Upper lobe of right lung (tissue), 1 donor: ENCODE measurements at regions not wholly inside any gene's neighbourhood (a gene's known extent, or its start where the extent isn't known, plus 50 kb on each side); places are given as distances from the start of the nearest gene placed in this dataset.
A peak's percentile ranks its signal among the peaks of the same experiment; 100 is the strongest.

Source experiments
- ATAC-seq: fragments of 200-7000 bp; cut with Tn5 transposase; one replicate; pipeline ENCODE4 v1.9.1; 2020; ENCODE audit warnings: mild to moderate bottlenecking, moderate library complexity
- DNase-seq: peaks from one replicate; pipeline ENCODE4 v3.0.0-alpha.2; 2020
- H3K27ac ChIP-seq: fragments of 200-600 bp; one replicate; pipeline ENCODE4 v1.8.0; 2022
- H3K27me3 ChIP-seq: fragments of 200-600 bp; one replicate; pipeline ENCODE4 v1.8.0; 2022; ENCODE audit warnings: mild to moderate bottlenecking
- H3K36me3 ChIP-seq: fragments of 200-600 bp; one replicate; pipeline ENCODE4 v1.8.0; 2022
- H3K4me1 ChIP-seq: fragments of 200-600 bp; one replicate; pipeline ENCODE4 v1.8.0; 2022
- H3K4me3 ChIP-seq: fragments of 200-600 bp; one replicate; pipeline ENCODE4 v1.8.0; 2022; ENCODE audit warnings: mild to moderate bottlenecking
- H3K9me3 ChIP-seq: fragments of 200-600 bp; one replicate; pipeline ENCODE4 v1.8.0; 2022
- CTCF ChIP-seq: fragments of 200-600 bp; IDR thresholded peaks from one replicate; pipeline ENCODE4 v1.8.0; 2022; ENCODE audit warnings: antibody characterized with exemption
- intact Hi-C: fragments of 100-400 bp; cut with DNase I; formaldehyde crosslinking; loops from one replicate; pipeline ENCODE4 v1.11.0; 2022
- donor health status: DM: no; HTN: yes; CAD: no; lungs with severe emphysema.

GRCh38 chr11:23406131-23406819 is 546.0 kb upstream of the CCDC179 start:
- H3K36me3 ChIP-seq: no peaks in the 10 kb centered on the region
- H3K9me3 ChIP-seq: no peaks in the 10 kb centered on the region
- ATAC-seq (peak; percentile 15), DNase-seq (no peak)
- no peak overlapping the region for H3K4me3 ChIP-seq
- H3K27ac ChIP-seq: no peak overlapping the region
- no peaks in the 10 kb centered on the region for H3K4me1 ChIP-seq
- no peaks in the 10 kb centered on the region for H3K27me3 ChIP-seq
- no peak for TF ChIP-seq CTCF
- intact Hi-C loops: no loop called here

GRCh38 chr11:23413057-23413456 is 552.8 kb upstream of the CCDC179 start:
- Histone ChIP-seq H3K27ac (no peak overlapping the region), H3K36me3 (no peaks in the 10 kb centered on the region), H3K27me3 (no peaks in the 10 kb centered on the region), H3K4me1 (no peaks in the 10 kb centered on the region), H3K9me3 (no peaks in the 10 kb centered on the region), H3K4me3 (no peak overlapping the region)
- TF ChIP-seq CTCF: no peak
- intact Hi-C loops: no loop called here
- no peak for DNase-seq
- no peak for ATAC-seq

GRCh38 chr11:23423104-23423503 is 562.8 kb upstream of the CCDC179 start:
- Histone ChIP-seq H3K4me1 (no peaks in the 10 kb centered on the region), H3K36me3 (no peaks in the 10 kb centered on the region), H3K27me3 (no peaks in the 10 kb centered on the region), H3K27ac (no peak overlapping the region), H3K9me3 (no peaks in the 10 kb centered on the region), H3K4me3 (no peak overlapping the region)
- DNase-seq (no peak), ATAC-seq (no peak)
- intact Hi-C loops: no loop called here
- no peak for TF ChIP-seq CTCF

DNA sequence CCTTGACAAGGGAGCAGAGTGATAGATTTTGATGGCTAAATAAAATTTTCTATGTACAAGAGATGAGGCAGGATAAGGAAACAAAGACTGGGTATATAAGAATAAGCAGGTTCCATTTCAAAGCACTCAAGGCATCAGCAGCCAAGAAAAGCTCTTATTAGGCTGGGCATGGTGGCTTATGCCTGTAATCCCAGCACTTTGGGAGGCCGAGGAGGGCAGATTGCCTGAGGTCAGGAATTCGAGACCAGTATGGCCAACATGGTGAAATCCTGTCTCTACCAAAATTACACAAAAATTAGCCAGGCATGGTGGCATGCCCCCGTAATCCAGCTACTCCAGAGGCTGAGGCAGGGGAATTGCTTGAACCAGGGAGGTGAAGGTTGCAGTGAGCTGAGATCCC is 563.4 kb upstream of the CCDC179 start:
- no peak for TF ChIP-seq CTCF
- intact Hi-C loops: no loop called here
- H3K4me3 ChIP-seq: no peak overlapping the region
- no peaks in the 10 kb centered on the region for H3K36me3 ChIP-seq
- no peak overlapping the region for H3K27ac ChIP-seq
- no peak for DNase-seq
- H3K9me3 ChIP-seq: no peaks in the 10 kb centered on the region
- no peaks in the 10 kb centered on the region for H3K4me1 ChIP-seq
- no peaks in the 10 kb centered on the region for H3K27me3 ChIP-seq
- no peak for ATAC-seq

DNA sequence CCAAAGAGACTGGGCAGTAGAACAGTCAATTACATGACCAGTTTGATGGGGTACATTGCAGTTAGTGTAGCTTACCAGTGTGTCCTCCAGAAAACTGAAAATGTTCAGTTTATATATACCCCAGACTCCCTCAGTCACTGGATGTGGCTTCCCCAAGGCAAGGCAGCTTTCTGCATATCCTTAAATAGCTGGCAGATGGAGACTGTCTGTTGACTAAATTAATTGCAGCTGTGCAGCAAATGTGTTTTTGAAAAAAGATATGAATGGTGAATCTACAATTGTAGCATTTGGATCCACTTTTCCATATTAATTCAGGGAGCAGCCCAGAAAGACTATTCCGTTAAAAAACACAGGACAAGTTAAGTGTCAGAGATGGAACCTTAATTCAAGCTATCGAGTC is 565.1 kb upstream of the CCDC179 start:
- TF ChIP-seq CTCF: no peak
- Histone ChIP-seq H3K4me3 (no peak overlapping the region), H3K9me3 (no peaks in the 10 kb centered on the region), H3K27ac (no peak overlapping the region), H3K36me3 (no peaks in the 10 kb centered on the region), H3K4me1 (no peaks in the 10 kb centered on the region), H3K27me3 (no peaks in the 10 kb centered on the region)
- intact Hi-C loops: no loop called here
- ATAC-seq: no peak
- DNase-seq: no peak

DNA sequence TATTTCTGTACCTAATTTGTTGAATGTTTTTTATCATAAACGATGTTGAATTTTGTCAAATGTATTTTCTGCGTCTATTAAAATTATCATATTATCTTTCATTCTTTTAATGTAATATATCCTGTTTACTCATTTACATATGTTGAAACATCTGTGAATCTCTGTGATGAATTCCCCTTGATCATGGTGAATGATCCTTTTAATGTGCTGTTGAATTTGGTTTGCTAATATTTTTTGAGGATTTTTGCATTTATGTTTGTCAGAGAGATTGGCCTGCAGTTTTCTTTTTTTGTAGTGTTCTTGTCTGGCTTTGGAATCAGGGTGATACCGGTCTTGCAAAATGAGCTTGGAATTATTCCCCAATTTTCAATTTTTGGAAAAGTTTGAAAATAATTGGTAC is 569.3 kb upstream of the CCDC179 start:
- Histone ChIP-seq H3K27me3 (no peaks in the 10 kb centered on the region), H3K36me3 (no peaks in the 10 kb centered on the region), H3K4me3 (no peak overlapping the region), H3K4me1 (no peaks in the 10 kb centered on the region), H3K9me3 (no peaks in the 10 kb centered on the region), H3K27ac (no peak overlapping the region)
- no peak for TF ChIP-seq CTCF
- intact Hi-C loops: no loop called here
- ATAC-seq (no peak), DNase-seq (no peak)
